AG04450 (cell line): ENCODE measurements at regions not wholly inside any gene's neighbourhood (a gene's known extent, or its start where the extent isn't known, plus 50 kb on each side); places are given as distances from the start of the nearest gene placed in this dataset.

Experiments
- CTCF ChIA-PET: fragments of 300-600, 350-600 bp; formaldehyde crosslinking; extraction: SDS; loops from one replicate; lab custom pipeline; 2022; ENCODE audit warnings: antibody characterized with exemption, inconsistent platforms; lab: Charles Lee
- POLR2A ChIA-PET: fragments of 350-600 bp; formaldehyde crosslinking; extraction: SDS; loops from one replicate; lab custom pipeline; 2021; ENCODE audit warnings: antibody characterized with exemption, inconsistent platforms; lab: Yijun Ruan, JAX
- DNase-seq: peaks from one replicate; pipeline ENCODE4 v3.0.0-alpha.2; 2011; ENCODE audit warnings: low read depth, low spot score
- H3K27ac ChIP-seq: one replicate; pipeline ENCODE4 v1.5.1; 2012; ENCODE audit warnings: low read depth, low read length, control low read depth
- H3K27me3 ChIP-seq: one replicate; pipeline ENCODE4 v1.6.0; 2012; ENCODE audit warnings: low read length; ENCODE audit not compliant: control insufficient read depth, insufficient read depth
- H3K4me3 ChIP-seq: 2 replicates; pipeline ENCODE4 v1.5.1; 2011; ENCODE audit warnings: mild to moderate bottlenecking, low read depth, low read length, control low read depth
- H3K9me3 ChIP-seq: 2 replicates; pipeline ENCODE4 v1.5.1; 2012; ENCODE audit warnings: low read length; ENCODE audit not compliant: control insufficient read depth, insufficient read depth
- CTCF ChIP-seq: IDR thresholded peaks from 2 replicates; pipeline ENCODE4 v1.5.1; 2011; ENCODE audit warnings: low read depth, low read length, control low read depth, inconsistent platforms

GRCh38 chrX:40247382-40247781 is 149.6 kb upstream of the BCOR start:
- POLR2A ChIA-PET = no interaction called here
- Histone ChIP-seq H3K27me3 (no peaks in the 10 kb centered on the region), H3K27ac (no peak overlapping the region), H3K4me3 (no peak overlapping the region), H3K9me3 (no peaks in the 10 kb centered on the region)
- no peak for TF ChIP-seq CTCF
- CTCF ChIA-PET = interaction anchor here (0.5 to 0.6 kb wide), 2 partner anchors 71 to 327 kb away, joined by 3 to 4 read pairs; no protein-coding TSS in a partner anchor
- no peak for DNase-seq

- Histone ChIP-seq H3K27ac (no peak overlapping the region), H3K27me3 (no peaks in the 10 kb centered on the region), H3K4me3 (no peak overlapping the region), H3K9me3 (no peaks in the 10 kb centered on the region)
- ChIA-PET POLR2A (interaction anchor here (0.6 kb wide), 1 partner anchor 219 kb away, joined by 11 read pairs; no protein-coding TSS in a partner anchor), CTCF (no interaction called here)
- no peak for TF ChIP-seq CTCF
- no peak for DNase-seq
Observed at GRCh38 chrX:40245488-40246071, 147.8 kb upstream of the BCOR start.

- no peak overlapping the region for H3K27ac ChIP-seq
- ChIA-PET CTCF (interaction anchor here (1.0 kb wide), 1 partner anchor 16 kb away, joined by 4 read pairs; no protein-coding TSS in a partner anchor), POLR2A (interaction anchor here (0.6 kb wide), 1 partner anchor 219 kb away, joined by 11 read pairs; no protein-coding TSS in a partner anchor)
- DNase-seq = no peak
- H3K4me3 ChIP-seq = no peak overlapping the region
- no peaks in the 10 kb centered on the region for H3K27me3 ChIP-seq
- no peak for TF ChIP-seq CTCF
- H3K9me3 ChIP-seq = no peaks in the 10 kb centered on the region
Observed at GRCh38 chrX:40244980-40245379, 147.2 kb upstream of the BCOR start.

GRCh38 chrX:40243755-40244515 is 146.2 kb upstream of the BCOR start:
- Histone ChIP-seq H3K9me3 (no peaks in the 10 kb centered on the region), H3K27me3 (no peaks in the 10 kb centered on the region), H3K27ac (no peak overlapping the region), H3K4me3 (no peak overlapping the region)
- CTCF ChIA-PET = interaction anchor here (1.0 kb wide), 1 partner anchor 17 kb away, joined by 4 read pairs; no protein-coding TSS in a partner anchor
- TF ChIP-seq CTCF = no peak
- DNase-seq = no peak
- POLR2A ChIA-PET = no interaction called here

GRCh38 chrX:40240844-40241243 is 143.1 kb upstream of the BCOR start:
- ChIA-PET POLR2A (no interaction called here), CTCF (interaction anchor here (0.5 kb wide), 1 partner anchor 553 kb away, joined by 3 read pairs; no protein-coding TSS in a partner anchor)
- DNase-seq = no peak
- Histone ChIP-seq H3K9me3 (no peaks in the 10 kb centered on the region), H3K4me3 (no peak overlapping the region), H3K27me3 (peaks cover 3% of the 10 kb centered on the region), H3K27ac (no peak overlapping the region)
- no peak for TF ChIP-seq CTCF
